IMR-90 (cell line): ENCODE measurements at regions not wholly inside any gene's neighbourhood (a gene's known extent, or its start where the extent isn't known, plus 50 kb on each side); places are given as distances from the start of the nearest gene placed in this dataset.

Experiments used
- ATAC-seq: fragments of 200-7000 bp; cut with Tn5 transposase; 2 replicates; pipeline ENCODE4 v1.9.1; 2020; ENCODE audit warnings: low read depth, mild to moderate bottlenecking, moderate library complexity
- BruUV-seq: library from RNA; stranded (reverse); fragments of 400-500 nt; replicated peaks from 2 replicates; lab custom pipeline; 2021; lab: Mats Ljungman, UMichigan
- CTCF ChIA-PET: fragments of 300-600 bp; formaldehyde crosslinking; extraction: SDS; loops from one replicate; lab custom pipeline; 2021; ENCODE audit warnings: antibody characterized with exemption; lab: Yijun Ruan, JAX
- POLR2A ChIA-PET: fragments of 300-600 bp; sonication (Branson Sonifier 250); formaldehyde crosslinking; loops from one replicate; lab custom pipeline; 2022; ENCODE audit warnings: antibody characterized with exemption; ENCODE audit not compliant: unreplicated experiment; lab: Charles Lee
- DNase-seq: peaks from one replicate; pipeline ENCODE4 v3.0.0; 2013
- H2AFZ ChIP-seq: replicated peaks from 2 replicates; pipeline ENCODE3; 2013; ENCODE audit warnings: low read length, mild to moderate bottlenecking; ENCODE audit not compliant: poor library complexity
- H2AK5ac ChIP-seq: 2 replicates; pipeline ENCODE4 v1.6.1; 2013; ENCODE audit warnings: low read depth, low read length, inconsistent platforms
- H2AK9ac ChIP-seq: replicated peaks from 2 replicates; pipeline ENCODE3; 2013; ENCODE audit warnings: mild to moderate bottlenecking, low read depth, low read length, moderate library complexity; ENCODE audit not compliant: poor library complexity
- H2BK120ac ChIP-seq: 2 replicates; pipeline ENCODE4 v1.6.1; 2013; ENCODE audit warnings: low read depth, low read length, inconsistent platforms
- H2BK15ac ChIP-seq: 3 replicates; pipeline ENCODE4 v1.6.1; 2013; ENCODE audit warnings: low read depth, low read length, inconsistent platforms
- H2BK20ac ChIP-seq: 2 replicates; pipeline ENCODE4 v1.6.1; 2013; ENCODE audit warnings: low read depth, mild to moderate bottlenecking, inconsistent platforms, low read length, moderate library complexity
- H2BK5ac ChIP-seq: 2 replicates; pipeline ENCODE4 v1.6.1; 2013; ENCODE audit warnings: mild to moderate bottlenecking, low read depth, low read length, inconsistent platforms; ENCODE audit not compliant: poor library complexity, severe bottlenecking
- H3K14ac ChIP-seq: replicated peaks from 2 replicates; pipeline ENCODE4 v1.6.1; 2013; ENCODE audit warnings: low read depth, low read length, inconsistent platforms
- H3K18ac ChIP-seq: 2 replicates; pipeline ENCODE4 v1.6.1; 2013; ENCODE audit warnings: low read depth, low read length, control low read depth
- H3K23ac ChIP-seq: 2 replicates; pipeline ENCODE4 v1.6.1; 2013; ENCODE audit warnings: low read depth, low read length, inconsistent platforms
- H3K27ac ChIP-seq: 2 replicates; pipeline ENCODE4 v1.5.1; 2013; ENCODE audit warnings: mild to moderate bottlenecking, control low read depth, low read length; ENCODE audit not compliant: insufficient read depth
- H3K27me3 ChIP-seq: 2 replicates; pipeline ENCODE4 v1.6.1; 2013; ENCODE audit warnings: low read length; ENCODE audit not compliant: control insufficient read depth, insufficient read depth
- H3K36me3 ChIP-seq: 2 replicates; pipeline ENCODE4 v1.6.1; 2013; ENCODE audit warnings: low read length, mixed read lengths; ENCODE audit not compliant: control insufficient read depth, insufficient read depth
- H3K4ac ChIP-seq: 2 replicates; pipeline ENCODE4 v1.6.1; 2013; ENCODE audit warnings: low read depth, low read length, inconsistent platforms
- H3K4me1 ChIP-seq: 2 replicates; pipeline ENCODE4 v1.6.1; 2013; ENCODE audit warnings: low read length, mixed read lengths; ENCODE audit not compliant: control insufficient read depth, insufficient read depth
- H3K4me2 ChIP-seq: 2 replicates; pipeline ENCODE4 v1.6.1; 2013; ENCODE audit warnings: low read depth, mild to moderate bottlenecking, control low read depth, low read length, moderate library complexity
- H3K4me3 ChIP-seq: 2 replicates; pipeline ENCODE4 v1.5.1; 2013; ENCODE audit warnings: low read depth, mild to moderate bottlenecking, control low read depth, low read length, moderate library complexity; ENCODE audit not compliant: insufficient read depth
- H3K56ac ChIP-seq: 2 replicates; pipeline ENCODE4 v1.6.1; 2013; ENCODE audit warnings: low read length, inconsistent platforms; ENCODE audit not compliant: insufficient read depth; ENCODE audit errors: extremely low read depth
- H3K79me1 ChIP-seq, 2 experiments: 2 replicates each; pipeline ENCODE4 v1.6.1; 2013; ENCODE audit warnings: low read length in 2 of 2, inconsistent platforms in 1 of 2, low read depth in 1 of 2
- H3K9ac ChIP-seq: 2 replicates; pipeline ENCODE4 v1.6.1; 2013; ENCODE audit warnings: low read depth, low read length, control low read depth
- H3K9me1 ChIP-seq: 2 replicates; pipeline ENCODE4 v1.6.1; 2013; ENCODE audit warnings: low read length, inconsistent platforms; ENCODE audit not compliant: insufficient read depth
- H3K9me3 ChIP-seq: 2 replicates; pipeline ENCODE4 v1.6.1; 2013; ENCODE audit warnings: low read length; ENCODE audit not compliant: control insufficient read depth, insufficient read depth
- H4K20me1 ChIP-seq: 2 replicates; pipeline ENCODE4 v1.6.1; 2013; ENCODE audit warnings: low read length, inconsistent platforms; ENCODE audit not compliant: insufficient read depth
- H4K5ac ChIP-seq: 2 replicates; pipeline ENCODE4 v1.6.1; 2013; ENCODE audit warnings: mild to moderate bottlenecking, low read depth, low read length, control low read depth
- H4K8ac ChIP-seq, 2 experiments: 2 replicates each; pipeline ENCODE4 v1.6.1; 2013; ENCODE audit warnings: low read depth in 2 of 2, low read length in 2 of 2, control low read depth in 1 of 2, inconsistent platforms in 1 of 2
- H4K91ac ChIP-seq: 2 replicates; pipeline ENCODE4 v1.6.1; 2013; ENCODE audit warnings: low read depth, low read length, inconsistent platforms; ENCODE audit not compliant: insufficient read depth
- CEBPB ChIP-seq: IDR thresholded peaks from 2 replicates; pipeline ENCODE4 v1.6.1; 2012; ENCODE audit warnings: low read depth, low read length, improper control_type of control experiment
- FOS ChIP-seq: fragments of 150-350 bp; IDR thresholded peaks from 2 replicates; pipeline ENCODE4 v1.6.1; 2016; ENCODE audit warnings: low read depth, low read length
- RFX5 ChIP-seq: IDR thresholded peaks from 2 replicates; pipeline ENCODE4 v1.8.0; 2012; ENCODE audit warnings: low read depth, mild to moderate bottlenecking, low read length, moderate library complexity
- WGBS, 2 experiments: methylation state at CpG; one replicate each; pipeline versions ENCODE4 v1.1.5 to v1.1.7; 2013; ENCODE audit warnings: missing lambda C conversion rate in 2 of 2; ENCODE audit not compliant: insufficient read length in 1 of 2; ENCODE audit errors: extremely low coverage in 2 of 2; 5-methylcytosine and 5-hydroxymethylcytosine counted together
- dilution Hi-C: fragments of 300-500 bp; cut with HindIII; formaldehyde crosslinking; loops from one replicate; pipeline ENCODE4 v1.14.3; 2018; ENCODE audit warnings: low sequenced_read_pairs; ENCODE audit not compliant: unreplicated experiment
- in situ Hi-C: fragments of 300-500 bp; cut with MboI; formaldehyde crosslinking; loops from 3 replicates; pipeline ENCODE4 v1.14.3; 2019; ENCODE audit warnings: low sequenced_read_pairs, inconsistent platforms, mixed read lengths
- intact Hi-C: fragments of 100-400 bp; cut with micrococcal nuclease; formaldehyde crosslinking; loops from 2 replicates; pipeline ENCODE4 v1.10.0; 2022
- TF ChIP-seq, protein P1 (sequence below): conservative IDR thresholded peaks from 2 replicates; pipeline ENCODE4 v1.5.1; 2012; ENCODE audit warnings: mild to moderate bottlenecking, low read depth, low read length, improper control_type of control experiment

DNA sequence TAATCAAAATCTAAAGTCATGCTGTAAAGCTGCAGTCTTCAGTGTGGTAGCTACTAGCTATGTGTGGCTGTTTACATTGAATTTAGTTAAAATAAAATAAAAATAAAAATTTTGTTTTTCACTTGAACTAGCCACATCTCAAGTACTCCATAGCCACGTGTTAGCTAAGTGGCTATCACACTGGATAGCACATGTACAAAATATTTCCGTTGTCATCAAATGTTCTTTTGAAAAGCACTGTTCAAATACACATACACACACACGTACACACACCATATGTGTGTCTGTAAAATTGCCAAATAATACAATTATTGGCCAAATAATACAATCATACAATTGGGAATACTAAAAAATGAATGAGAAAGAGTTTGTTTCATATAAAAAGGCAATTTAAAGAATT, 778.2 kb upstream of the FLRT2 start:
- Histone ChIP-seq H3K4me2 (no peak overlapping the region), H4K5ac (no peak overlapping the region)
- CTCF ChIA-PET: no interaction called here

More for the DNA sequence above, 778.2 kb upstream of the FLRT2 start:
- Histone ChIP-seq H2AFZ (no peak overlapping the region), H3K56ac (no peak overlapping the region), H2BK20ac (no peak overlapping the region), H3K9ac (no peak overlapping the region), H2BK15ac (no peak overlapping the region), H3K4ac (no peak overlapping the region), H4K8ac (no peak overlapping the region), H3K79me1 (no peaks in the 10 kb centered on the region), H2BK5ac (no peak overlapping the region), H4K20me1 (no peaks in the 10 kb centered on the region), H3K9me1 (no peaks in the 10 kb centered on the region), H3K14ac (no peak overlapping the region), H2AK9ac (no peak overlapping the region), H3K9me3 (no peaks in the 10 kb centered on the region), H3K18ac (no peak overlapping the region), H3K36me3 (no peaks in the 10 kb centered on the region), H2BK120ac (no peak overlapping the region), H3K4me1 (peaks cover 5% of the 10 kb centered on the region; the same call in 1 of the 2 replicates), H2AK5ac (no peak overlapping the region), H4K91ac (no peak overlapping the region), H3K27ac (no peak overlapping the region), H3K23ac (no peak overlapping the region), H3K27me3 (no peaks in the 10 kb centered on the region), H3K4me3 (no peak overlapping the region)
- 60% methylated on average over 1 of the region's 3 CpGs; no CpG with 5 or more reads in 1 of the 2 experiments for WGBS, 2 experiments
- POLR2A ChIA-PET: no interaction called here
- no peak for ATAC-seq
- intact Hi-C loops (no loop called here), dilution Hi-C loops (no loop called here), in situ Hi-C loops (no loop called here)
- TF ChIP-seq CEBPB (no peak), FOS (no peak), RFX5 (no peak)
- TF ChIP-seq, protein P1, sequence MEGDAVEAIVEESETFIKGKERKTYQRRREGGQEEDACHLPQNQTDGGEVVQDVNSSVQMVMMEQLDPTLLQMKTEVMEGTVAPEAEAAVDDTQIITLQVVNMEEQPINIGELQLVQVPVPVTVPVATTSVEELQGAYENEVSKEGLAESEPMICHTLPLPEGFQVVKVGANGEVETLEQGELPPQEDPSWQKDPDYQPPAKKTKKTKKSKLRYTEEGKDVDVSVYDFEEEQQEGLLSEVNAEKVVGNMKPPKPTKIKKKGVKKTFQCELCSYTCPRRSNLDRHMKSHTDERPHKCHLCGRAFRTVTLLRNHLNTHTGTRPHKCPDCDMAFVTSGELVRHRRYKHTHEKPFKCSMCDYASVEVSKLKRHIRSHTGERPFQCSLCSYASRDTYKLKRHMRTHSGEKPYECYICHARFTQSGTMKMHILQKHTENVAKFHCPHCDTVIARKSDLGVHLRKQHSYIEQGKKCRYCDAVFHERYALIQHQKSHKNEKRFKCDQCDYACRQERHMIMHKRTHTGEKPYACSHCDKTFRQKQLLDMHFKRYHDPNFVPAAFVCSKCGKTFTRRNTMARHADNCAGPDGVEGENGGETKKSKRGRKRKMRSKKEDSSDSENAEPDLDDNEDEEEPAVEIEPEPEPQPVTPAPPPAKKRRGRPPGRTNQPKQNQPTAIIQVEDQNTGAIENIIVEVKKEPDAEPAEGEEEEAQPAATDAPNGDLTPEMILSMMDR: no peak
- no peak for DNase-seq
- BruUV-seq: no TSS peak
